Neural progenitor cell (in vitro differentiated cells): ENCODE measurements at regions not wholly inside any gene's neighbourhood (a gene's known extent, or its start where the extent isn't known, plus 50 kb on each side); places are given as distances from the start of the nearest gene placed in this dataset.

Source experiments
- CTCF ChIP-seq: fragments of 200-600 bp; sonication (generic); IDR thresholded peaks from 2 replicates; pipeline ENCODE4 v1.5.1; 2017; ENCODE audit warnings: antibody characterized with exemption, mild to moderate bottlenecking
- EZH2 ChIP-seq: fragments of 200-600 bp; sonication (generic); IDR thresholded peaks from 2 replicates; pipeline ENCODE4 v1.6.1; 2017; ENCODE audit warnings: antibody characterized with exemption, mild to moderate bottlenecking, moderate library complexity
- EZH2phosphoT487 ChIP-seq: fragments of 200-600 bp; sonication (generic); IDR thresholded peaks from 2 replicates; pipeline ENCODE4 v1.6.1; 2017; ENCODE audit warnings: antibody characterized with exemption

- TF ChIP-seq CTCF: no peak
- TF ChIP-seq EZH2: no peak
- TF ChIP-seq EZH2phosphoT487: no peak
Measured at GRCh38 chrX:44596277-44596676, 53.6 kb upstream of the FUNDC1 start.
